NOMO-1 treated with DMSO at 0.1 percent for 48 hours (cell line): ENCODE measurements at regions not wholly inside any gene's neighbourhood (a gene's known extent, or its start where the extent isn't known, plus 50 kb on each side); places are given as distances from the start of the nearest gene placed in this dataset.

Source experiments
- DNase-seq: peaks from one replicate; lab custom pipeline; 2025; ENCODE audit not compliant: unreplicated experiment; lab: John Stamatoyannopoulos, UW

- DNase-seq: no peak
Measured at GRCh38 chr14:82510007-82510406, 976.4 kb upstream of the SEL1L start.

GRCh38 chr14:82511399-82511798, 977.7 kb upstream of the SEL1L start:
- DNase-seq: no peak

- no peak for DNase-seq
Measured at GRCh38 chr14:82520765-82521164, 987.1 kb upstream of the SEL1L start.

GRCh38 chr14:82521191-82521590, 987.5 kb upstream of the SEL1L start:
- DNase-seq: no peak

GRCh38 chr14:82528016-82528415, 994.4 kb upstream of the SEL1L start:
- no peak for DNase-seq

GRCh38 chr14:82533351-82533750, 999.7 kb upstream of the SEL1L start:
- no peak for DNase-seq

GRCh38 chr14:82536566-82536965, 1002.9 kb upstream of the SEL1L start:
- DNase-seq: no peak

GRCh38 chr14:82537831-82538230, 1004.2 kb upstream of the SEL1L start:
- no peak for DNase-seq

GRCh38 chr14:82546401-82546800, 1012.7 kb upstream of the SEL1L start:
- DNase-seq: no peak

GRCh38 chr14:82549306-82549990, 1015.8 kb upstream of the SEL1L start:
- DNase-seq: no peak

GRCh38 chr14:82562881-82563280, 1029.2 kb upstream of the SEL1L start:
- no peak for DNase-seq

- DNase-seq: no peak
Measured at GRCh38 chr14:82565825-82566224, 1032.2 kb upstream of the SEL1L start.

GRCh38 chr14:82587226-82587625, 1053.6 kb upstream of the SEL1L start:
- no peak for DNase-seq

- no peak for DNase-seq
Measured at GRCh38 chr14:82595466-82595865, 1061.8 kb upstream of the SEL1L start.

- DNase-seq: no peak
Measured at GRCh38 chr14:82602794-82603193, 1069.1 kb upstream of the SEL1L start.

- DNase-seq: no peak
Measured at GRCh38 chr14:82604819-82605218, 1071.2 kb upstream of the SEL1L start.

- DNase-seq: no peak
Measured at GRCh38 chr14:82621881-82622450, 1088.3 kb upstream of the SEL1L start.

GRCh38 chr14:82626156-82627066, 1092.8 kb upstream of the SEL1L start:
- peak; percentile 25 for DNase-seq

- no peak for DNase-seq
Measured at GRCh38 chr14:82635915-82636314, 1102.3 kb upstream of the SEL1L start.

- DNase-seq: no peak
Measured at GRCh38 chr14:82636426-82636825, 1102.8 kb upstream of the SEL1L start.

- DNase-seq: no peak
Measured at GRCh38 chr14:82641050-82641540, 1107.4 kb upstream of the SEL1L start.

GRCh38 chr14:82642425-82642824, 1108.8 kb upstream of the SEL1L start:
- no peak for DNase-seq
